H1 (cell line): ENCODE measurements at regions not wholly inside any gene's neighbourhood (a gene's known extent, or its start where the extent isn't known, plus 50 kb on each side); places are given as distances from the start of the nearest gene placed in this dataset.

ENCODE experiments used
- GABPA ChIP-seq: IDR thresholded peaks from 2 replicates; pipeline ENCODE4 v1.6.1; 2011; ENCODE audit warnings: mild to moderate bottlenecking, low read length, moderate library complexity, borderline replicate concordance; ENCODE audit not compliant: insufficient read depth
- GTF2F1 ChIP-seq: IDR thresholded peaks from 2 replicates; pipeline ENCODE4 v1.6.1; 2012; ENCODE audit warnings: low read depth, low read length, improper control_type of control experiment, borderline replicate concordance
- JUN ChIP-seq: IDR thresholded peaks from 2 replicates; pipeline ENCODE4 v1.6.1; 2011; ENCODE audit warnings: low read depth, mild to moderate bottlenecking, improper control_type of control experiment, low read length
- SIX5 ChIP-seq: IDR thresholded peaks from 2 replicates; pipeline ENCODE4 v1.6.1; 2011; ENCODE audit warnings: mild to moderate bottlenecking, low read depth, low read length
- USF2 ChIP-seq: IDR thresholded peaks from 2 replicates; pipeline ENCODE4 v1.6.1; 2011; ENCODE audit warnings: low read length, improper control_type of control experiment
- YY1 ChIP-seq: IDR thresholded peaks from 2 replicates; pipeline ENCODE4 v1.6.1; 2011; ENCODE audit warnings: low read depth, mild to moderate bottlenecking, low read length

GRCh38 chr5:159424123-159424522 is 93.8 kb upstream of the IL12B start (continued):
- no peak for TF ChIP-seq GTF2F1
- TF ChIP-seq JUN = no peak
- TF ChIP-seq GABPA = no peak
- no peak for TF ChIP-seq USF2
- no peak for TF ChIP-seq YY1
- no peak for TF ChIP-seq SIX5
